Liver (tissue), 3 donors: ENCODE measurements at regions not wholly inside any gene's neighbourhood (a gene's known extent, or its start where the extent isn't known, plus 50 kb on each side); places are given as distances from the start of the nearest gene placed in this dataset.

Experiments used
- ATF3 ChIP-seq: IDR thresholded peaks from 2 replicates; pipeline ENCODE4 v1.6.1; 2016; ENCODE audit warnings: antibody characterized with exemption
- CTCF ChIP-seq: fragments of 150-350 bp; IDR thresholded peaks from 2 replicates; pipeline ENCODE4 v1.5.1; 2017; ENCODE audit warnings: improper control_type of control experiment, low read depth, low read length; ENCODE audit not compliant: missing input control
- EGR1 ChIP-seq, 2 donors: IDR thresholded peaks; 2 replicates each; pipeline ENCODE4 v1.6.1; 2016 to 2018; ENCODE audit warnings: antibody characterized with exemption in 2 of 2, low read depth in 2 of 2
- FOXA1 ChIP-seq: IDR thresholded peaks from 2 replicates; pipeline ENCODE4 v1.6.1; 2016; ENCODE audit warnings: antibody characterized with exemption
- FOXA2 ChIP-seq: IDR thresholded peaks from 2 replicates; pipeline ENCODE4 v1.6.1; 2016; ENCODE audit warnings: antibody characterized with exemption
- GABPA ChIP-seq, 2 donors: IDR thresholded peaks in 1 of 2; conservative IDR thresholded peaks in 1 of 2; 2 replicates each; pipeline ENCODE4 v1.6.1; 2016; ENCODE audit warnings: antibody characterized with exemption in 2 of 2, mild to moderate bottlenecking in 1 of 2, moderate library complexity in 1 of 2
- JUND ChIP-seq, 2 donors: IDR thresholded peaks; 2 replicates each; pipeline ENCODE4 v1.6.1; 2016; ENCODE audit warnings: antibody characterized with exemption in 2 of 2
- MAX ChIP-seq: IDR thresholded peaks from 2 replicates; pipeline ENCODE4 v1.6.1; 2016; ENCODE audit warnings: antibody characterized with exemption
- RAD21 ChIP-seq, 2 donors: IDR thresholded peaks; 2 replicates each; pipeline ENCODE4 v1.6.1; 2016; ENCODE audit warnings: antibody characterized with exemption in 2 of 2, mild to moderate bottlenecking in 2 of 2
- REST ChIP-seq: IDR thresholded peaks from 2 replicates; pipeline ENCODE4 v1.6.1; 2016; ENCODE audit warnings: antibody characterized with exemption, mild to moderate bottlenecking
- RXRA ChIP-seq, 2 donors: IDR thresholded peaks; 2 replicates each; pipeline ENCODE4 v1.6.1; 2017 to 2018; ENCODE audit warnings: antibody characterized with exemption in 2 of 2, mild to moderate bottlenecking in 1 of 2
- SP1 ChIP-seq: IDR thresholded peaks from 2 replicates; pipeline ENCODE4 v1.6.1; 2018; ENCODE audit warnings: antibody characterized with exemption, mild to moderate bottlenecking
- YY1 ChIP-seq: IDR thresholded peaks from 2 replicates; pipeline ENCODE4 v1.6.1; 2016; ENCODE audit warnings: antibody characterized with exemption, mild to moderate bottlenecking
- ZBTB33 ChIP-seq: IDR thresholded peaks from 2 replicates; pipeline ENCODE4 v1.6.1; 2016; ENCODE audit warnings: antibody characterized with exemption
- donor health status: healthy.
- donor health status: healthy.

- TF ChIP-seq RXRA (IDR thresholded peaks at IDR 0.05) (no peak), CTCF (no peak), MAX (no peak), RAD21 (IDR thresholded peaks at IDR 0.05) (no peak), SP1 (no peak), REST (no peak), FOXA1 (no peak), YY1 (no peak), EGR1 (IDR thresholded peaks at IDR 0.05; ENCODE audit: low read depth in 2 of 2) (no peak), ATF3 (no peak), ZBTB33 (no peak), GABPA (IDR thresholded peaks at IDR 0.05 in 1 of 2, conservative IDR thresholded peaks at IDR 0.05 in 1 of 2) (no peak), JUND (IDR thresholded peaks at IDR 0.05) (no peak), FOXA2 (no peak)
These were observed 640.4 kb upstream of the RGS18 start for GRCh38 chr1:191517826-191518225.
